Glutamatergic neuron (in vitro differentiated cells): ENCODE measurements at regions not wholly inside any gene's neighbourhood (a gene's known extent, or its start where the extent isn't known, plus 50 kb on each side); places are given as distances from the start of the nearest gene placed in this dataset.

Source experiments
- DNase-seq: peaks from one replicate; pipeline ENCODE4 v3.0.0; 2022
- H3K27ac Mint-ChIP-seq: one replicate; pipeline ENCODE4 v1.8.0; 2020; ENCODE audit warnings: mild to moderate bottlenecking, mixed read lengths, inconsistent platforms; ENCODE audit not compliant: unreplicated experiment
- H3K27me3 Mint-ChIP-seq: one replicate; pipeline ENCODE4 v1.8.0; 2020; ENCODE audit warnings: mild to moderate bottlenecking, moderate library complexity, mixed read lengths, inconsistent platforms; ENCODE audit not compliant: unreplicated experiment
- H3K36me3 Mint-ChIP-seq: one replicate; pipeline ENCODE4 v1.8.0; 2020; ENCODE audit warnings: mild to moderate bottlenecking, mixed read lengths, inconsistent platforms; ENCODE audit not compliant: unreplicated experiment
- H3K4me1 Mint-ChIP-seq: one replicate; pipeline ENCODE4 v1.8.0; 2020; ENCODE audit warnings: mild to moderate bottlenecking, low read depth, mixed read lengths, inconsistent platforms; ENCODE audit not compliant: unreplicated experiment
- H3K4me3 Mint-ChIP-seq: one replicate; pipeline ENCODE4 v1.8.0; 2020; ENCODE audit warnings: mild to moderate bottlenecking, mixed read lengths, inconsistent platforms; ENCODE audit not compliant: unreplicated experiment
- H3K9me3 Mint-ChIP-seq: one replicate; pipeline ENCODE4 v1.8.0; 2020; ENCODE audit warnings: mild to moderate bottlenecking, moderate library complexity, mixed read lengths, inconsistent platforms; ENCODE audit not compliant: unreplicated experiment
- TF ChIP-seq, protein P1 (sequence below): fragments of 200-600 bp; sonication (generic); IDR thresholded peaks from one replicate; pipeline ENCODE4 v1.5.0; 2021; ENCODE audit not compliant: partially characterized antibody, unreplicated experiment

DNA sequence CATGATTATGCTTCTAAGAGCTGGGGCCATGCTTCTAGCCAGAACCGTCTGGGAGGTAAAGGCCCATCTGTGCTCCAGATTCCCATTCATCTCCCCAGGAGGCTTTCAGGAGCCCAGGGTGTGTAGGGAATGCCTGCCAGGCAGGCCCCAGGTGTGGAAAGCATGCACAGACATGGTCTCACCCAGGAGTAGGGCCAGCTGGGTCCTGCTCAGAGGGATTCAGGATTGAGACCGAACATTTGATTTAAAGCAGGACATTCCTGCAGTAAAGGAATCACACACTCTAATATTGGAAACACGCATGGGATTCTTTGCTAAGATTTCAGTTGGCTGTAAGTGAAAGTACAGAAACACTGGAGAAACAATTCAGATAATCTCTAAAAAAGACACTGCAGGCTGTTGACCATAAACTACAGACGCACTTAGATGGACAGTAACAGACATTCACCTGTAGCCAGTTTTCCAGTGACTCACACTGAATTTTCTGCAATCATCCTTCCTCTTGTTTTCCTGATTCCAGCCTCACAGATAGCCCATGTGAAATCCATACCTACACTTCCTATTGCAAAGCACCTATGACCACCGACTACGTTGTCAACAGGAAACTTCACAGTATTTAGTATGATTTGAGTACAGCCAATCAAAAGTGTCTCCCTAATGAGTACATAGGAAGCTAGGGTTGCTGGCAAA is 257.8 kb downstream of the TBC1D4 start:
- TF ChIP-seq, protein P1, sequence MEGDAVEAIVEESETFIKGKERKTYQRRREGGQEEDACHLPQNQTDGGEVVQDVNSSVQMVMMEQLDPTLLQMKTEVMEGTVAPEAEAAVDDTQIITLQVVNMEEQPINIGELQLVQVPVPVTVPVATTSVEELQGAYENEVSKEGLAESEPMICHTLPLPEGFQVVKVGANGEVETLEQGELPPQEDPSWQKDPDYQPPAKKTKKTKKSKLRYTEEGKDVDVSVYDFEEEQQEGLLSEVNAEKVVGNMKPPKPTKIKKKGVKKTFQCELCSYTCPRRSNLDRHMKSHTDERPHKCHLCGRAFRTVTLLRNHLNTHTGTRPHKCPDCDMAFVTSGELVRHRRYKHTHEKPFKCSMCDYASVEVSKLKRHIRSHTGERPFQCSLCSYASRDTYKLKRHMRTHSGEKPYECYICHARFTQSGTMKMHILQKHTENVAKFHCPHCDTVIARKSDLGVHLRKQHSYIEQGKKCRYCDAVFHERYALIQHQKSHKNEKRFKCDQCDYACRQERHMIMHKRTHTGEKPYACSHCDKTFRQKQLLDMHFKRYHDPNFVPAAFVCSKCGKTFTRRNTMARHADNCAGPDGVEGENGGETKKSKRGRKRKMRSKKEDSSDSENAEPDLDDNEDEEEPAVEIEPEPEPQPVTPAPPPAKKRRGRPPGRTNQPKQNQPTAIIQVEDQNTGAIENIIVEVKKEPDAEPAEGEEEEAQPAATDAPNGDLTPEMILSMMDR = no peak
- Mint-ChIP-seq H3K36me3 (peaks cover 5% of the 10 kb centered on the region), H3K27ac (no peak overlapping the region), H3K4me3 (no peak overlapping the region), H3K4me1 (peaks cover 13% of the 10 kb centered on the region), H3K27me3 (no peaks in the 10 kb centered on the region), H3K9me3 (peaks cover 5% of the 10 kb centered on the region)
- peak; percentile 39 for DNase-seq

DNA sequence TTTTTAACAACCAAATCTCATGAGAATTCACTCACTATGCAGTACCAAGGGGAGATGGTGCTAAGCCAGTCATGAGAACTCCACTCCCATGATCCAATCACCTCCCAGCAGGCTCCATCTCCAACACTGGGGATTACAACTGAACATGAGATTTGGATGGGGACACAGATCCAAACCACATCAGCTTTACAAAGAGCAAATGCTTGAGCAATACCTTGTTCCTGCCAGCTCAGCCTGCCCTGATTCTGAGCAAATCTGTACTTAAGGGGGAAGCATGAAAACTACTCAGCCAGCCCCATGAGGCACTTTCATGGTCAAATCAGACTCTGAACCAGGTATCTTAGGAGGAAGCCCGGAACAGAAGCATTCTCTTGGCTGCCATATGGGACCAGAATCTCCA is 259.9 kb downstream of the TBC1D4 start:
- peaks cover 5% of the 10 kb centered on the region for H3K36me3 Mint-ChIP-seq
- DNase-seq = no peak
- H3K4me1 Mint-ChIP-seq = peaks cover 13% of the 10 kb centered on the region
- H3K27ac Mint-ChIP-seq = no peak overlapping the region
- peaks cover 5% of the 10 kb centered on the region for H3K9me3 Mint-ChIP-seq
- no peaks in the 10 kb centered on the region for H3K27me3 Mint-ChIP-seq
- TF ChIP-seq, protein P1 = no peak
- no peak overlapping the region for H3K4me3 Mint-ChIP-seq

DNA sequence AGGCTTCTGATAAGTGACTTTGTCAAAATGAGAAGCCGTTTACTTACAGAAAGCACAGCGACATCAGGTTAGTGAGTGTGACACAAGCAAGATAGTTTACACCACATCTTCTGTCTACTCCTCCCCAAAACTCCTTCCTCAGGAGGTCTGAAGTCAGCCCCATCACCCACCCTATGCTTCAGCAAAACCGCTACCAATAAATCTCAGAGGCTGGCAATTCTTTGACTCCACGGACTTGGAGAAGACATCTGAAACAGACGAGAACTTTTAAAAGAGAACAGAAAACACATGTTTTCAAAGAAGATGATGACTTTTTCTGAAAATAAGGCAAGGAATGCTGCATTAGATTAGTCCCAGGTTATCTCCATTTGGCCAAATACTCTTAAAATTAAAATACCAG is 261.1 kb downstream of the TBC1D4 start:
- Mint-ChIP-seq H3K4me3 (no peak overlapping the region), H3K4me1 (peaks cover 13% of the 10 kb centered on the region), H3K36me3 (peaks cover 5% of the 10 kb centered on the region), H3K27me3 (no peaks in the 10 kb centered on the region), H3K27ac (no peak overlapping the region), H3K9me3 (peaks cover 5% of the 10 kb centered on the region)
- no peak for DNase-seq
- TF ChIP-seq, protein P1 = no peak

GRCh38 chr13:75220238-75220542 is 261.8 kb downstream of the TBC1D4 start:
- TF ChIP-seq, protein P1 = no peak
- Mint-ChIP-seq H3K9me3 (peaks cover 5% of the 10 kb centered on the region), H3K27ac (no peak overlapping the region), H3K36me3 (peaks cover 5% of the 10 kb centered on the region), H3K4me1 (peaks cover 13% of the 10 kb centered on the region), H3K27me3 (no peaks in the 10 kb centered on the region), H3K4me3 (no peak overlapping the region)
- no peak for DNase-seq

DNA sequence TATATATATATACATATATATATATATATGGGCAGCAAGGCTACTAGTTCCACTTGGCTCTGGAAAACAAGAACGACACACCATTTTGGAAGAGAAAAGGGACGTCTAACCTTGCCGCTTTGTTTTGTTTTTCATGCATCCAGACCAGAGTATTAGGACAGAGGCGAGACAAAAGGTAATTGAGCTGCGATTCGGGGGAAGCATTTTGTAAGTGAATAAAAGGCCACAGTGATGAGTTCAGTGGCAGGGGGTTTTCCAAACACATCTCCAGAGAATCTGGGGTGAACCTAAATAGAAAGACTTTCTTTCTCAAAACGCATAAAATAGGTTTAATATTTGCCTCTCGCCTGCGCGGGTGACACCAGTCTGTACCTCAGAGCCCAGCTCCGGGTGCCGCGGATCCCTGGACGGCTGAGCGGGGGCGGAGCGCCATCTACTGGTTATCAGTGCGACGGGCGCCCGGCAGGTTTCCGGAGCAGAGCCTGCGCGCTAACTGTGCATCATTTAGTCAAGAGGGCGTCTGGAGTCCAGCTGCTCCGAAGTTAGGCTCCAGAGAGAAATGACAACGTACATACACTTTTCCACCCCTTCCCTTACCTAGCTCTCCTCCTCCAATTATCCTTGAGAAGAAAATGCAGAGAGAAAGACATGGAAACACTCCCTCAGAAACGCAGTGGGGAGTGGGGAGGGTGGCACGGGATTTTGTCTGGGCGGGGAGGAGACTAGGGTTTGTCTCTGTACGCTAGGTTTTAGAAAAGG is 262.3 kb downstream of the TBC1D4 start:
- Mint-ChIP-seq H3K27me3 (no peaks in the 10 kb centered on the region), H3K4me1 (peaks cover 13% of the 10 kb centered on the region), H3K9me3 (peaks cover 5% of the 10 kb centered on the region), H3K27ac (no peak overlapping the region), H3K36me3 (peaks cover 5% of the 10 kb centered on the region), H3K4me3 (peak overlapping the region; percentile 14)
- peak; percentile 93 for DNase-seq
- TF ChIP-seq, protein P1 = peak; percentile 94
